Small intestine (tissue), 7 donors: ENCODE measurements at regions not wholly inside any gene's neighbourhood (a gene's known extent, or its start where the extent isn't known, plus 50 kb on each side); places are given as distances from the start of the nearest gene placed in this dataset.
"Not testable (repeated sequence)": the region's sequence is repeated elsewhere in the genome, so short reads cannot be mapped to it uniquely, and the experiment has no call there.

Experiments used
- DNase-seq, 2 donors: peaks; one replicate each; pipeline versions ENCODE4 v3.0.0 to v3.0.0-alpha.2; 2013
- FAIRE-seq: peaks from 2 replicates; lab custom pipeline; 2012; peaks lifted over from hg19 to GRCh38; lab: Jason Lieb, UNC
- H3K27ac ChIP-seq, 3 donors: one replicate each; pipeline ENCODE4 v1.5.1; 2013; ENCODE audit warnings: low read length in 2 of 3, mild to moderate bottlenecking in 2 of 3, control low read depth in 1 of 3, inconsistent platforms in 1 of 3, low read depth in 1 of 3, moderate library complexity in 1 of 3
- H3K27me3 ChIP-seq, 3 donors: one replicate each; pipeline ENCODE4 v1.6.1; 2013; ENCODE audit warnings: low read length in 3 of 3, inconsistent platforms in 1 of 3; ENCODE audit not compliant: control insufficient read depth in 3 of 3, insufficient read depth in 3 of 3
- H3K36me3 ChIP-seq, 3 donors: one replicate each; pipeline ENCODE4 v1.6.1; 2013; ENCODE audit warnings: low read length in 3 of 3, inconsistent platforms in 1 of 3, low read depth in 1 of 3, mild to moderate bottlenecking in 1 of 3, moderate library complexity in 1 of 3; ENCODE audit not compliant: control insufficient read depth in 3 of 3, insufficient read depth in 2 of 3
- H3K4me1 ChIP-seq, 3 donors: one replicate each; pipeline ENCODE4 v1.6.1; 2013; ENCODE audit warnings: low read length in 2 of 3, inconsistent platforms in 1 of 3, low read depth in 1 of 3, mild to moderate bottlenecking in 1 of 3, moderate library complexity in 1 of 3; ENCODE audit not compliant: control insufficient read depth in 3 of 3, insufficient read depth in 2 of 3
- H3K4me3 ChIP-seq, 3 donors: one replicate each; pipeline ENCODE4 v1.5.1; 2013; ENCODE audit warnings: low read length in 3 of 3, control low read depth in 1 of 3, inconsistent platforms in 1 of 3, low read depth in 1 of 3, mild to moderate bottlenecking in 1 of 3, moderate library complexity in 1 of 3
- H3K9me3 ChIP-seq, 2 donors: one replicate each; pipeline ENCODE4 v1.6.1; 2013; ENCODE audit warnings: low read depth in 1 of 2, low read length in 1 of 2; ENCODE audit not compliant: control insufficient read depth in 2 of 2, insufficient read depth in 1 of 2
- WGBS, 3 donors: extraction: QIAGEN DNeasy Blood & Tissue Kit; methylation state at CpG; one replicate each; pipeline ENCODE4 v1.1.7; 2013; 5-methylcytosine and 5-hydroxymethylcytosine counted together
- donor health status: healthy with polysubstance abuse.
- donor health status: control.
- donor health status: control.
- donor health status: Bipolar disorder and iron deficiency.
- donor health status: healthy.

DNA sequence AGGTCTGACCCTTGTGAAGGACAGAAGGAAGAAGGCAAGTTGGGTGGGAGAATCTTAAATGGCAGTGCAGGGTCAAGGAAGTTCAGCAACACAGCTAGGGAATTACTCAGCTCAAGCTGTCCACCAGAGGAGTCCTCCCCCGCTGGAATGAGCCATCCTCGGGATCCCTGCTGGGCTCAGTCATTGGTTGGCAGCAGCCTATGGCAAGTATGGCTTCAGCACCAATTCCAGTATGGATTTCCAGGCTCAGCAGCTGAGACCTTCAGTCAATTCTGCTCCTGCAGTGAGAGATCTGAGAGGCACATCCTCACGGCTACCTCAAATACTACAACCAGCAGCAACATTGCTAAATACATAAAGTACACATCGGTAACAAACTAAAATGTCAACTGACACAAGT is 280.6 kb upstream of the PIK3R1 start:
- WGBS, 3 donors = 92 to 94% (median 93%) methylated on average over 4 of the region's 4 CpGs
- H3K36me3 ChIP-seq = no peaks in the 10 kb centered on the region
- FAIRE-seq = no peak

DNA sequence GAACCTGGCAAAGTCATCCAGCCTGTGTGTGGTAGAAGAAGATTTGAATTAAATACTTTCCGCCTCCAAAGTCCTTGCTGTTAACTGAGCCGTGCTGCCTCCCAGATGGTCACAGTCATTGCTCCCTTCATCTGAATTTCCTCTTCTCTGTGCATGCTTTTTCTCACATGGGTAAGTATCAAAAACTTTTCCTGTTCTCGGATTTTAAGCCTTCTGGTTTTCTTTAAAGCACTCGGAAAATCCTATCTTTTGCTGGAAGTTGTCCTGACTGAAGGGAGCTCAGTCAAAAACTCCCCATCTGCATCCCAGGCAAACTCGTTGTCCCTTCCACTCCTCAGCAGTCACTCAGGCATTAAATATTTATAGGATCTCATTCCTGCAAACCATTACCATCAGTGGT is 290.0 kb upstream of the PIK3R1 start:
- WGBS, 3 donors = 83 to 86% (median 83%) methylated on average over 5 of the region's 5 CpGs
- no peak for DNase-seq
- Histone ChIP-seq H3K27ac (no peak overlapping the region), H3K4me1 (no peaks in the 10 kb centered on the region), H3K9me3 (no peaks in the 10 kb centered on the region), H3K4me3 (no peak overlapping the region), H3K36me3 (no peaks in the 10 kb centered on the region), H3K27me3 (no peaks in the 10 kb centered on the region)
- FAIRE-seq = no peak

More for the DNA sequence above, 280.6 kb upstream of the PIK3R1 start:
- Histone ChIP-seq H3K4me1 (no peaks in the 10 kb centered on the region), H3K4me3 (no peak overlapping the region), H3K27me3 (no peaks in the 10 kb centered on the region), H3K27ac (no peak overlapping the region), H3K9me3 (peaks cover 0 to 6% of the 10 kb centered on the region in 2 donors)
- DNase-seq = no peak

DNA sequence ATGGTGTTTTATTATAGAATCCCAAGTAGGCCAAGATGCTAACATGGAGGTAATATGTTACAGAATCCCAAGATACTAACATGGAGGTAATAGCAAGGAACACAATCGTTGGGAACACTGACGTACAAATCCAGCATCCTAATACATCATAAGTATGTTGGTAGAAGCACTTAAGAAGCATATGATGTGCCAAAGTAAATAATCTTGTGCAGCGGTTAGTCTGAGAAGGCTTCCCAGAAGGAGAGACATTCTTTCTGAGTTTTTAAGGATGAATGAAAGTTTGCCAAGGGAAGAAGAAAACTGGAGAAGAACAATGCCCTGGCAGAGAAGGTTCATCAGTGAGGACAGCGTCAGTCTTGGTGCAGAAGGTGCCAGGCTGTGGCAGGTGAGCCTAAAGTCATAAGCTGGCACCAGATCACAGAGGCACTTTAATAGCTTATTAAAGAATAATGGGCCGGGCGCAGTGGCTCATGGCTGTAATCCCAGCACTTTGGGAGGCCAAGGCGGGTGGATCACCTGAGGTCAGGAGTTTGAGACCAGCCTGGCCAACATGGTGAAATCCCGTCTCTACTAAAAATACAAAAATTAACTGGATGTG is 294.5 kb upstream of the PIK3R1 start:
- H3K4me3 ChIP-seq = no peak overlapping the region
- no peaks in the 10 kb centered on the region for H3K27me3 ChIP-seq
- H3K9me3 ChIP-seq = no peaks in the 10 kb centered on the region
- no peaks in the 10 kb centered on the region for H3K36me3 ChIP-seq
- FAIRE-seq (no peak), DNase-seq (no peak)
- 23 to 63% (median 50%) methylated on average over 8 of the region's 8 CpGs for WGBS, 3 donors
- H3K27ac ChIP-seq = no peak overlapping the region
- no peaks in the 10 kb centered on the region for H3K4me1 ChIP-seq

DNA sequence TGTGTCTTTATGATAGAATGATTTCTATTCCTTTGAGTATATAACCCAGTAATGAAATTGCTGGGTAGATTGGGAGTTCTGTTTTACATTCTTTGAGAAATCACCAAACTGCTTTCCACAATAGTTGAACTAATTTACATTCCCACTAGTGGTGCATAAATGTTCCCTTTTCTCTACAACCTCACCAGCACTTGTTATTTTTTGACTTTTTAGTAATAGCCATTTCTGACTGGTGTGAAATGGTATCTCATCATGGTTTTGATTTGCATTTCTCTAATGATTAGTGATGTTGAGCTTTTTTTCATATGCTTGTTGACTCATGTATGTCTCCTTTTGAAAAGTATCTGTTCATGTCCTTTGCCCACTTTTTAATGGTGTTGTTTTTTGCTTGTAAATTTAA is 296.0 kb upstream of the PIK3R1 start:
- not testable (repeated sequence) for H3K36me3 ChIP-seq, H3K4me3 ChIP-seq, H3K27ac ChIP-seq, H3K9me3 ChIP-seq, H3K4me1 ChIP-seq, DNase-seq, H3K27me3 ChIP-seq, FAIRE-seq

DNA sequence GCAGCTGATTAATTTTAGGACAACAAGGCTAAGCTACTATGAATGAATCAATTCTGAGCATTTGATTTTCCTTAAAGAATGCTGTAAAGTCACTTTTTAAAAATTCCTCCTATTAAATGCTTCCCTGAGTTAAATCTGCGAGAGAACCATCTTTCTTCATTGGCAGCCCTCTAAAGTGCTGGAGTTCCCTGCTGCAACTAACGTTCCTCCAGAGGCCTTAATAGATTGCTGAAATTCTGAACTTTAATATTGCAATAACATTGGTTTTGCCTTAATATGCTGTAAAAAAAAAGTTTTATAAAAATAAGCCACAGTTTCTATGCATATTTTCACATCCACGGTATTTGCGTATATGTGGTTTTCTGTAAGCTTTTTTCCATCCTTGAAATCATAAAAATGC is 298.0 kb upstream of the PIK3R1 start:
- DNase-seq = no peak
- no peak for FAIRE-seq
- H3K9me3 ChIP-seq = no peaks in the 10 kb centered on the region
- 93 to 95% (median 94%) methylated on average over 4 of the region's 4 CpGs for WGBS, 3 donors
- H3K4me3 ChIP-seq = no peak overlapping the region
- no peak overlapping the region for H3K27ac ChIP-seq
- no peaks in the 10 kb centered on the region for H3K4me1 ChIP-seq
- no peaks in the 10 kb centered on the region for H3K27me3 ChIP-seq
- H3K36me3 ChIP-seq = no peaks in the 10 kb centered on the region

DNA sequence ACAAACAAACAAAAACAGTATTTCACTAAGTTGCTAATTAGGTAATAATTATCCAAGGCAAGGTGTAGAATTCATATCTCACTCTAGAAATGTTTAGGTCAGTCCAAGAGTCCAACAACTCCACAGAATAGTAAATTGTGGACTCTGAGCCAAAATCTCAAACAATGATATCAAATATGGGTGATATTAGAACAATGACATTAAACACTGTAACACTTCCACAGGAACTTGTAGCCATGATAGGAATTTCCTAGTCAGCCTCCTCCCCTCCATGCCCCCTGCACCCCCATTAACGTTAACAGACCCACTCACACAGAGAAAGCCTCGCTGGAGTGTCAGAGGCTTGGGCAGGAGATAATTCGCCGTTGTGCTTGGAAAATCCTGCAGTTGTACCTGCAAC is 305.0 kb upstream of the PIK3R1 start:
- no peak overlapping the region for H3K27ac ChIP-seq
- FAIRE-seq (no peak), DNase-seq (peak; percentile 59 to 79)

DNA sequence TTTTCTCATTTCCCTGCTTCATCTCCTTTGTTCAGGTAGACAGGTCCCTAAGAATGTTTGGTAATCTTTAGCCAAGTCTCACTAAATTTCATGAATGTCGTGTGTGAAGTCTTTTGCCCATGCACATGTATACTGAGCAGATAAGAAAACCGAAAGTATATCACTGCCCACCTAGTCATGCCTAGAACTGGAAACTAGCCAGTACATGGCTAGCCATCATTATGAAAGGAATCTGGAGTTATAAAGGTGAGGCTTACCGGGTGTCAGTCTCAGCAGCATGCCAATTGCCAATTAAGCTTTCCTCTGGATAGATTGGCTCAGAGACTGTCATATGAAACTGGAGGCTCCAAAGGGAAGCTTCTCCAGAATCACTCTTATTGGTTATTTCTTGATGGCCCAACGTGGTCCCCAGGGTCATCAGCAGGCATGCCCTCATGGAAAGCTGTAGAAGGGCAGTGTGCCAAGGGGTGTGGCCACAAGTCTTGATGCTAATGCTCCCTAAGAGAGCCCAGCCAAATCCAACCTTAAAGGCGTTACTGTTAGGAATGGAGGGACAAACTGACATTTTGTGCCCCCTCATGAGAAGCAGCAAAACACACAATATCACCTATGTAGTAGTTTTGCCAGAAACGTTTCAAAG is 307.3 kb upstream of the PIK3R1 start:
- DNase-seq = peak; percentile 53 to 66
- 12 to 56% (median 31%) methylated on average over 6 of the region's 6 CpGs for WGBS, 3 donors
- no peak overlapping the region for H3K27ac ChIP-seq
- FAIRE-seq = no peak
- H3K4me1 ChIP-seq = peaks cover 6 to 25% (median 6%) of the 10 kb centered on the region in 3 donors
- H3K9me3 ChIP-seq = no peaks in the 10 kb centered on the region
- no peaks in the 10 kb centered on the region for H3K27me3 ChIP-seq
- no peaks in the 10 kb centered on the region for H3K36me3 ChIP-seq
- no peak overlapping the region for H3K4me3 ChIP-seq

More for the DNA sequence above, 305.0 kb upstream of the PIK3R1 start:
- Histone ChIP-seq H3K27me3 (no peaks in the 10 kb centered on the region), H3K4me3 (no peak overlapping the region), H3K4me1 (peaks cover 6 to 25% (median 6%) of the 10 kb centered on the region in 3 donors), H3K9me3 (no peaks in the 10 kb centered on the region), H3K36me3 (no peaks in the 10 kb centered on the region)
- 10 to 64% (median 44%) methylated on average over 4 of the region's 4 CpGs for WGBS, 3 donors

DNA sequence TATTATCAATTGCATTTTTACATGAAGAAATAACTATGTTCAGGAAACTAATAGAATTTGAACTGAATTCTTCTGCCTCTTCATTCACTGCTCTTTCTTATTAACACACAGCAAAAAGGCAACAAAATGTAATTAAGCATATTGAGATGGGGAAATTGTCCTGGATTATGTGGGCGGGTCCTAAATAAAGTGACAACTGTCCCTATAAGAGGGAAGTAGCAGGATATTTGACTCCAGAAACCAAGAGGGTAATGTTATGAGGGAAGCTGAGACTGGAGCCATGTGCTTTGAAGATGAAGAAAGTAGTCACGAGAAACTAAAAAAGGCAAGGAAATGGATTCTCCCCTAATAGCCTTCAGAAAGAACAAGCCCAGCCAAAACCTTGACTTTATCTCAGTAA is 311.2 kb upstream of the PIK3R1 start:
- 90 to 97% (median 93%) methylated on average over 2 of the region's 2 CpGs for WGBS, 3 donors
- peaks cover 0 to 7% (median 3%) of the 10 kb centered on the region in 3 donors for H3K4me1 ChIP-seq
- H3K9me3 ChIP-seq = no peaks in the 10 kb centered on the region
- no peaks in the 10 kb centered on the region for H3K27me3 ChIP-seq
- DNase-seq (no peak), FAIRE-seq (no peak)
- no peak overlapping the region for H3K27ac ChIP-seq
- H3K36me3 ChIP-seq = no peaks in the 10 kb centered on the region
- no peak overlapping the region for H3K4me3 ChIP-seq

DNA sequence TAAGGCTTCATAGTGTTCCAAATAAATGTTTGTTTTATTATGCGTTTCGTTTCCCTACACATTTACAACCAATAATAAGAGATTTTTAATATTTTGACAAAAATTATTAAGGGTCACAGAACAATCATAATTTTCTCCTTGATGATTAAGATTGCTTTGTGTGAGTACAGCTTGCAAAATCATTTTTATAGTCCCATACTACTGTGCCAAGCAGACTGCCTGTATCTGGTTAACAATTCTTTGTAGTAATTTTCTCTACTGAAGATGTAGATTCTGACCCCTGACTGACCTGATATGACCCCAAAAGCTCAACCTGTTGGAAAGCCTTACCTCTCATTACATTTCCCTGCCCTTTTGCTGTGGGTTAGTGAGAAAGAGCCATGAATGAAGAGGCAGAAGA is 311.9 kb upstream of the PIK3R1 start:
- H3K27me3 ChIP-seq = no peaks in the 10 kb centered on the region
- H3K27ac ChIP-seq = no peak overlapping the region
- DNase-seq (no peak), FAIRE-seq (no peak)
- H3K9me3 ChIP-seq = no peaks in the 10 kb centered on the region
- H3K4me1 ChIP-seq = peaks cover 0 to 7% (median 3%) of the 10 kb centered on the region in 3 donors
- WGBS, 3 donors = 70 to 83% (median 73%) methylated on average over 2 of the region's 2 CpGs
- H3K4me3 ChIP-seq = no peak overlapping the region
- no peaks in the 10 kb centered on the region for H3K36me3 ChIP-seq
